ENCODE measurements at regions not wholly inside any gene's neighbourhood (a gene's known extent, or its start where the extent isn't known, plus 50 kb on each side); places are given as distances from the start of the nearest gene placed in this dataset.

DNA sequence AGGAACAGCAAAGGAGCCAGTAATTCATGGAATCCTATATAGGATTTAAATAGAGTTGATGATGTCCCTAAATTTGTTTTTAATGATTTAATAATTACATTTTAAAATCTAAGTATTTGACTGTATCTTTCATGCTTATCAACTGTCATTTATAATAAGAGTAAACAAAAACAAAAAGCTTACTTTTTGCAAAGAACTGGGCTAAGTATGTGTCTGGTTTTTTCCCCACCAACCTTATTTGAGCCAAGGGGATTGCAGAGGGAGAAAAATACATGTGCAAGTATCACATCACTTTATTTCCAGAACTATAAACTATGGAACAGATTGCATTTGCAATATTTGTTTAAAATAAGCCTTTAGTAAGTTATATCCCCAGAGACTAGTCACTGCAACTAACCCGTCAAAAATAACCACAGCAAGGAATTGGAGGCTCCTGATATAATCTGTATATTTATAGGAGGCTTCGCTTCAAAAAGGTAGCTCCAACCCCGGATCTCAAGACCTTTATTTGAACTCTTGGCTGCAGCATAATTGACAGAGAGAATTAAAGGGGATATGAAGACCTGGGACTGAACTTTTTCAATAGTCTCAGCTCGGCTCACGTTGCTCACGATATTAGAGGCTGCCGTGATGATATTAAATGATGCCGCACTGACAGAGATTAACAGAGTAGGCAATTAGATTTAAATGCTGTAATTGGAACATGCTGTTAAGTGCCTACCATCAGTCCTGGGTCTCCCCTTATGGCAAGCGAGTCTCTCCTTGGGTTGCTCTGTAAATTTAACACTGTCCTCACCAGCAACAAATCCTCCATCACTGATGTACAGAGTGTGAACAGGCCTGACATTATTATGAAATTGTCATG, 329.1 kb upstream of the NFIA start:
- no peak for TF ChIP-seq CTCF (IDR thresholded peaks at IDR 0.05)
- no peak for TF ChIP-seq ZFX (IDR thresholded peaks at IDR 0.05; ENCODE audit: borderline replicate concordance)
